ENCODE measurements at regions not wholly inside any gene's neighbourhood (a gene's known extent, or its start where the extent isn't known, plus 50 kb on each side); places are given as distances from the start of the nearest gene placed in this dataset.

- peak overlapping the region in 6 of 10 donors; percentile 6 to 60 (median 24) for H3K27ac ChIP-seq
- intact Hi-C loops (cut with DNase I) = no loop called here
- no peaks in the 10 kb centered on the region for H3K36me3 ChIP-seq
- TF ChIP-seq CTCF (IDR thresholded peaks at IDR 0.05) = no peak
- H3K4me1 ChIP-seq = peaks cover 0 to 24% (median 10%) of the 10 kb centered on the region in 9 donors
- DNase-seq (no peak), ATAC-seq (peak in 4 of 8 donors; percentile 12 to 72 (median 40))
- no peaks in the 10 kb centered on the region for H3K9me3 ChIP-seq
- no peak overlapping the region for H3K4me3 ChIP-seq
- peaks cover 0 to 3% (median 0%) of the 10 kb centered on the region in 7 donors for H3K27me3 ChIP-seq
These were observed 77.5 kb upstream of the EEPD1 start for GRCh38 chr7:36075561-36075960.

GRCh38 chr7:36076074-36076473 lies 77.0 kb upstream of the EEPD1 start:
- peak overlapping the region in 6 of 10 donors; percentile 6 to 60 (median 24) for H3K27ac ChIP-seq
- no peaks in the 10 kb centered on the region for H3K36me3 ChIP-seq
- peak in 6 of 8 donors; percentile 50 to 73 (median 66) for ATAC-seq
- intact Hi-C loops (cut with DNase I) = no loop called here
- no peaks in the 10 kb centered on the region for H3K9me3 ChIP-seq
- peaks cover 0 to 24% (median 10%) of the 10 kb centered on the region in 9 donors for H3K4me1 ChIP-seq
- H3K27me3 ChIP-seq = peaks cover 0 to 3% (median 0%) of the 10 kb centered on the region in 7 donors
- TF ChIP-seq CTCF (IDR thresholded peaks at IDR 0.05) = no peak
- WGBS, 2 donors = 70 to 73% methylated on average over 5 of the region's 5 CpGs
- no peak overlapping the region for H3K4me3 ChIP-seq
- no peak for DNase-seq

GRCh38 chr7:36078816-36079360 lies 74.2 kb upstream of the EEPD1 start:
- Histone ChIP-seq H3K4me1 (peaks cover 0 to 35% (median 16%) of the 10 kb centered on the region in 9 donors), H3K36me3 (no peaks in the 10 kb centered on the region), H3K9me3 (no peaks in the 10 kb centered on the region), H3K27ac (no peak overlapping the region), H3K4me3 (no peak overlapping the region), H3K27me3 (peaks cover 0 to 3% (median 0%) of the 10 kb centered on the region in 7 donors)
- DNase-seq (no peak), ATAC-seq (no peak)
- 87 to 90% methylated on average over 13 of the region's 13 CpGs for WGBS, 2 donors
- intact Hi-C loops (cut with DNase I) = no loop called here
- no peak for TF ChIP-seq CTCF (IDR thresholded peaks at IDR 0.05)

GRCh38 chr7:36079446-36080025 lies 73.5 kb upstream of the EEPD1 start:
- Histone ChIP-seq H3K4me1 (peaks cover 0 to 35% (median 16%) of the 10 kb centered on the region in 9 donors), H3K9me3 (no peaks in the 10 kb centered on the region), H3K4me3 (no peak overlapping the region), H3K27ac (no peak overlapping the region), H3K36me3 (no peaks in the 10 kb centered on the region), H3K27me3 (no peaks in the 10 kb centered on the region)
- TF ChIP-seq CTCF (IDR thresholded peaks at IDR 0.05) = no peak
- intact Hi-C loops (cut with DNase I) = loop anchor here in 2 of 10 donors (5.0 to 10.0 kb wide), 2 partner anchors 75 to 92 kb away; partner anchors contain the start of gene EEPD1 (in 1 of the 2)
- DNase-seq (no peak), ATAC-seq (no peak)
- 90 to 92% methylated on average over 5 of the region's 5 CpGs for WGBS, 2 donors

All from heart right ventricle (tissue), 16 donors.